Esophagus muscularis mucosa (tissue), 3 donors: ENCODE measurements at regions not wholly inside any gene's neighbourhood (a gene's known extent, or its start where the extent isn't known, plus 50 kb on each side); places are given as distances from the start of the nearest gene placed in this dataset.

Source experiments
- EP300 ChIP-seq: sonication (generic); formaldehyde crosslinking; IDR thresholded peaks from one replicate; pipeline ENCODE4 v1.6.1; 2017; ENCODE audit warnings: antibody characterized with exemption
- TF ChIP-seq, protein P1 (sequence below), 3 experiments: fragments of 200-600 bp in 2 of 3; fragments of 450-650 bp in 1 of 3; sonication (generic) in 2 of 3; IDR thresholded peaks; one replicate each; pipeline ENCODE4 v1.5.1; 2017 to 2019; ENCODE audit warnings: antibody characterized with exemption in 3 of 3, mild to moderate bottlenecking in 2 of 3, moderate library complexity in 1 of 3

DNA sequence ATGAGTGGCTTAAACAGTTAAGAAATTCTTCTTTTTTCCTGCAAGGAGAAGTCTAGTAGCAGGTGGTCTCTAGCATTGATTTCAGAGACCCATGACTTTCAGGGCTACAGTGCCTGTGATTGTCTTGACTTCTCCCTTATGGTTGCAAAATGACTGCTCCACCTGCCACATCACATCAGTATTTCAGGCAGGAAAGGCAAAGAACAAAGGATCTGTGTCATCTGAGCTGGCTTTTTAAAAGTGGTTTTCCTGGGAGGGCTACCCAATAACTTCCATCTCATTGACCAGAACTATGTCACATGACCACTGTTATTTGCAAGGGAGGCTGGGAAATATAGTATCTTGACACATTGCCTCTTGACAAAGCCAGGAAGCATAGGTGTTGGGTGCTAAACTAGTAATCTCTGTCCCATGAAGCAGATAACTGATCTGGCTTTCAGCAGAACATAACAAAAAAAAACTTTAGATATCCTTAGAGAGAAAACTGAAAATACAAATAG, 226.2 kb downstream of the DHX35 start:
- TF ChIP-seq, protein P1, sequence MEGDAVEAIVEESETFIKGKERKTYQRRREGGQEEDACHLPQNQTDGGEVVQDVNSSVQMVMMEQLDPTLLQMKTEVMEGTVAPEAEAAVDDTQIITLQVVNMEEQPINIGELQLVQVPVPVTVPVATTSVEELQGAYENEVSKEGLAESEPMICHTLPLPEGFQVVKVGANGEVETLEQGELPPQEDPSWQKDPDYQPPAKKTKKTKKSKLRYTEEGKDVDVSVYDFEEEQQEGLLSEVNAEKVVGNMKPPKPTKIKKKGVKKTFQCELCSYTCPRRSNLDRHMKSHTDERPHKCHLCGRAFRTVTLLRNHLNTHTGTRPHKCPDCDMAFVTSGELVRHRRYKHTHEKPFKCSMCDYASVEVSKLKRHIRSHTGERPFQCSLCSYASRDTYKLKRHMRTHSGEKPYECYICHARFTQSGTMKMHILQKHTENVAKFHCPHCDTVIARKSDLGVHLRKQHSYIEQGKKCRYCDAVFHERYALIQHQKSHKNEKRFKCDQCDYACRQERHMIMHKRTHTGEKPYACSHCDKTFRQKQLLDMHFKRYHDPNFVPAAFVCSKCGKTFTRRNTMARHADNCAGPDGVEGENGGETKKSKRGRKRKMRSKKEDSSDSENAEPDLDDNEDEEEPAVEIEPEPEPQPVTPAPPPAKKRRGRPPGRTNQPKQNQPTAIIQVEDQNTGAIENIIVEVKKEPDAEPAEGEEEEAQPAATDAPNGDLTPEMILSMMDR (IDR thresholded peaks at IDR 0.05), result no peak
- no peak for TF ChIP-seq EP300
